ENCODE measurements at regions not wholly inside any gene's neighbourhood (a gene's known extent, or its start where the extent isn't known, plus 50 kb on each side); places are given as distances from the start of the nearest gene placed in this dataset.

GRCh38 chr15:72890043-72890442 is 106.5 kb upstream of the ADPGK start:
- Mint-ChIP-seq H3K4me3 (no peak overlapping the region), H3K36me3 (peaks cover 1% of the 10 kb centered on the region), H3K4me1 (no peaks in the 10 kb centered on the region), H3K27ac (no peak overlapping the region), H3K27me3 (peaks cover 8% of the 10 kb centered on the region), H3K9me3 (peaks cover 4% of the 10 kb centered on the region)
- no peak for ATAC-seq (ENCODE audit: low read depth)
- DNase-seq (ENCODE audit: low spot score in 2 of 2) = no peak

- H3K27me3 Mint-ChIP-seq = peaks cover 8% of the 10 kb centered on the region
- no peak for DNase-seq (ENCODE audit: low spot score in 2 of 2)
Measured at GRCh38 chr15:72889545-72889944, 106.0 kb upstream of the ADPGK start.

GRCh38 chr15:72888811-72889210 is 105.3 kb upstream of the ADPGK start:
- H3K27me3 Mint-ChIP-seq = peaks cover 7% of the 10 kb centered on the region
- no peak overlapping the region for H3K4me3 Mint-ChIP-seq
- no peak for ATAC-seq (ENCODE audit: low read depth)
- DNase-seq (ENCODE audit: low spot score in 2 of 2) = no peak
- H3K4me1 Mint-ChIP-seq = no peaks in the 10 kb centered on the region
- no peak overlapping the region for H3K27ac Mint-ChIP-seq
- no peaks in the 10 kb centered on the region for H3K9me3 Mint-ChIP-seq
- no peaks in the 10 kb centered on the region for H3K36me3 Mint-ChIP-seq

More at GRCh38 chr15:72889545-72889944, 106.0 kb upstream of the ADPGK start:
- no peak for ATAC-seq (ENCODE audit: low read depth)
- Mint-ChIP-seq H3K36me3 (peaks cover 1% of the 10 kb centered on the region), H3K4me3 (no peak overlapping the region), H3K4me1 (no peaks in the 10 kb centered on the region), H3K27ac (no peak overlapping the region), H3K9me3 (peaks cover 3% of the 10 kb centered on the region)

GRCh38 chr15:72888211-72888610 is 104.7 kb upstream of the ADPGK start:
- H3K9me3 Mint-ChIP-seq = peaks cover 3% of the 10 kb centered on the region
- no peaks in the 10 kb centered on the region for H3K4me1 Mint-ChIP-seq
- DNase-seq (ENCODE audit: low spot score in 2 of 2) = no peak
- no peaks in the 10 kb centered on the region for H3K36me3 Mint-ChIP-seq
- H3K4me3 Mint-ChIP-seq = no peak overlapping the region
- H3K27ac Mint-ChIP-seq = no peak overlapping the region
- H3K27me3 Mint-ChIP-seq = peaks cover 5% of the 10 kb centered on the region
- no peak for ATAC-seq (ENCODE audit: low read depth)

- H3K4me1 Mint-ChIP-seq = no peaks in the 10 kb centered on the region
- peaks cover 5% of the 10 kb centered on the region for H3K27me3 Mint-ChIP-seq
- H3K4me3 Mint-ChIP-seq = no peak overlapping the region
- no peak overlapping the region for H3K27ac Mint-ChIP-seq
- H3K9me3 Mint-ChIP-seq = peaks cover 8% of the 10 kb centered on the region
- no peaks in the 10 kb centered on the region for H3K36me3 Mint-ChIP-seq
- ATAC-seq (ENCODE audit: low read depth) (no peak), DNase-seq (ENCODE audit: low spot score in 2 of 2) (no peak)
Measured at GRCh38 chr15:72887376-72887775, 103.8 kb upstream of the ADPGK start.

GRCh38 chr15:72884311-72884710 is 100.8 kb upstream of the ADPGK start:
- Mint-ChIP-seq H3K27ac (no peak overlapping the region), H3K36me3 (peaks cover 3% of the 10 kb centered on the region)

GRCh38 chr15:72873379-72874233 is 90.0 kb upstream of the ADPGK start:
- Mint-ChIP-seq H3K27ac (no peak overlapping the region), H3K9me3 (peaks cover 3% of the 10 kb centered on the region), H3K4me1 (no peaks in the 10 kb centered on the region), H3K27me3 (peaks cover 2% of the 10 kb centered on the region), H3K4me3 (no peak overlapping the region), H3K36me3 (no peaks in the 10 kb centered on the region)
- DNase-seq (ENCODE audit: low spot score in 2 of 2) (peak in 1 of 2 donors; percentile 5), ATAC-seq (ENCODE audit: low read depth) (no peak)

More at GRCh38 chr15:72884311-72884710, 100.8 kb upstream of the ADPGK start:
- H3K4me1 Mint-ChIP-seq = no peaks in the 10 kb centered on the region
- no peak overlapping the region for H3K4me3 Mint-ChIP-seq
- ATAC-seq (ENCODE audit: low read depth) (no peak), DNase-seq (ENCODE audit: low spot score in 2 of 2) (no peak)
- H3K9me3 Mint-ChIP-seq = peaks cover 12% of the 10 kb centered on the region
- peaks cover 14% of the 10 kb centered on the region for H3K27me3 Mint-ChIP-seq

- no peak overlapping the region for H3K4me3 Mint-ChIP-seq
- DNase-seq (ENCODE audit: low spot score in 2 of 2) (no peak), ATAC-seq (ENCODE audit: low read depth) (no peak)
- peaks cover 3% of the 10 kb centered on the region for H3K9me3 Mint-ChIP-seq
- no peak overlapping the region for H3K27ac Mint-ChIP-seq
- no peaks in the 10 kb centered on the region for H3K36me3 Mint-ChIP-seq
- peaks cover 2% of the 10 kb centered on the region for H3K27me3 Mint-ChIP-seq
- no peaks in the 10 kb centered on the region for H3K4me1 Mint-ChIP-seq
Measured at GRCh38 chr15:72872066-72872845, 88.7 kb upstream of the ADPGK start.

- Mint-ChIP-seq H3K36me3 (no peaks in the 10 kb centered on the region), H3K27me3 (peaks cover 5% of the 10 kb centered on the region), H3K4me3 (no peak overlapping the region), H3K9me3 (no peaks in the 10 kb centered on the region), H3K27ac (no peak overlapping the region), H3K4me1 (no peaks in the 10 kb centered on the region)
- ATAC-seq (ENCODE audit: low read depth) = no peak
- no peak for DNase-seq (ENCODE audit: low spot score in 2 of 2)
Measured at GRCh38 chr15:72866866-72867616, 83.5 kb upstream of the ADPGK start.

GRCh38 chr15:72866182-72866581 is 82.6 kb upstream of the ADPGK start:
- no peak for DNase-seq (ENCODE audit: low spot score in 2 of 2)
- Mint-ChIP-seq H3K27me3 (peaks cover 10% of the 10 kb centered on the region), H3K36me3 (no peaks in the 10 kb centered on the region), H3K4me1 (no peaks in the 10 kb centered on the region), H3K9me3 (no peaks in the 10 kb centered on the region), H3K4me3 (no peak overlapping the region), H3K27ac (no peak overlapping the region)
- ATAC-seq (ENCODE audit: low read depth) = no peak

GRCh38 chr15:72865486-72865885 is 81.9 kb upstream of the ADPGK start:
- no peak for ATAC-seq (ENCODE audit: low read depth)
- no peak for DNase-seq (ENCODE audit: low spot score in 2 of 2)
- Mint-ChIP-seq H3K9me3 (no peaks in the 10 kb centered on the region), H3K27me3 (peaks cover 11% of the 10 kb centered on the region), H3K4me1 (no peaks in the 10 kb centered on the region), H3K27ac (no peak overlapping the region), H3K36me3 (no peaks in the 10 kb centered on the region), H3K4me3 (no peak overlapping the region)

- peaks cover 11% of the 10 kb centered on the region for H3K27me3 Mint-ChIP-seq
- H3K4me1 Mint-ChIP-seq = no peaks in the 10 kb centered on the region
- H3K4me3 Mint-ChIP-seq = no peak overlapping the region
- no peak overlapping the region for H3K27ac Mint-ChIP-seq
- no peaks in the 10 kb centered on the region for H3K9me3 Mint-ChIP-seq
- ATAC-seq (ENCODE audit: low read depth) = no peak
- no peak for DNase-seq (ENCODE audit: low spot score in 2 of 2)
- H3K36me3 Mint-ChIP-seq = no peaks in the 10 kb centered on the region
Measured at GRCh38 chr15:72864681-72865080, 81.1 kb upstream of the ADPGK start.

GRCh38 chr15:72861354-72861910 is 77.9 kb upstream of the ADPGK start:
- ATAC-seq (ENCODE audit: low read depth) = no peak
- Mint-ChIP-seq H3K27ac (no peak overlapping the region), H3K4me1 (peaks cover 2% of the 10 kb centered on the region), H3K4me3 (no peak overlapping the region), H3K27me3 (peaks cover 11% of the 10 kb centered on the region), H3K36me3 (no peaks in the 10 kb centered on the region), H3K9me3 (no peaks in the 10 kb centered on the region)
- DNase-seq (ENCODE audit: low spot score in 2 of 2) = no peak

GRCh38 chr15:72859757-72860145 is 76.2 kb upstream of the ADPGK start:
- Mint-ChIP-seq H3K27me3 (peaks cover 18% of the 10 kb centered on the region), H3K4me3 (no peak overlapping the region), H3K9me3 (no peaks in the 10 kb centered on the region), H3K4me1 (peaks cover 2% of the 10 kb centered on the region), H3K27ac (no peak overlapping the region), H3K36me3 (no peaks in the 10 kb centered on the region)
- ATAC-seq (ENCODE audit: low read depth) = no peak
- no peak for DNase-seq (ENCODE audit: low spot score in 2 of 2)

Measured in memory B cell (primary cell).